Memory B cell (primary cell): ENCODE measurements at regions not wholly inside any gene's neighbourhood (a gene's known extent, or its start where the extent isn't known, plus 50 kb on each side); places are given as distances from the start of the nearest gene placed in this dataset.

ENCODE experiments used
- ATAC-seq: fragments of 150-1000 bp; cut with Tn5 transposase; 2 replicates; pipeline ENCODE4 v1.10.0; 2021; ENCODE audit warnings: low read depth, mild to moderate bottlenecking, moderate library complexity
- DNase-seq, 2 donors: peaks; one replicate each; pipeline ENCODE4 v3.0.0; 2022; ENCODE audit warnings: low spot score in 2 of 2
- H3K27ac Mint-ChIP-seq: one replicate; pipeline ENCODE4 v1.8.0; 2022; ENCODE audit warnings: mild to moderate bottlenecking, moderate library complexity, mixed read lengths
- H3K27me3 Mint-ChIP-seq: one replicate; pipeline ENCODE4 v1.8.0; 2022; ENCODE audit warnings: mixed read lengths
- H3K36me3 Mint-ChIP-seq: one replicate; pipeline ENCODE4 v1.8.0; 2022; ENCODE audit warnings: mild to moderate bottlenecking, mixed read lengths
- H3K4me1 Mint-ChIP-seq: one replicate; pipeline ENCODE4 v1.8.0; 2022; ENCODE audit warnings: mixed read lengths
- H3K4me3 Mint-ChIP-seq: one replicate; pipeline ENCODE4 v1.8.0; 2022; ENCODE audit warnings: mild to moderate bottlenecking, moderate library complexity, mixed read lengths
- H3K9me3 Mint-ChIP-seq: one replicate; pipeline ENCODE4 v1.8.0; 2022; ENCODE audit warnings: mixed read lengths

GRCh38 chr12:93184672-93185368 is 192.9 kb upstream of the NUDT4 start:
- H3K27me3 Mint-ChIP-seq: no peaks in the 10 kb centered on the region
- H3K36me3 Mint-ChIP-seq: no peaks in the 10 kb centered on the region
- H3K27ac Mint-ChIP-seq: peak overlapping the region; percentile 94
- H3K4me3 Mint-ChIP-seq: peak overlapping the region; percentile 76
- H3K4me1 Mint-ChIP-seq: peaks cover 41% of the 10 kb centered on the region
- DNase-seq: no peak
- H3K9me3 Mint-ChIP-seq: no peaks in the 10 kb centered on the region
- peak; percentile 15 for ATAC-seq

DNA sequence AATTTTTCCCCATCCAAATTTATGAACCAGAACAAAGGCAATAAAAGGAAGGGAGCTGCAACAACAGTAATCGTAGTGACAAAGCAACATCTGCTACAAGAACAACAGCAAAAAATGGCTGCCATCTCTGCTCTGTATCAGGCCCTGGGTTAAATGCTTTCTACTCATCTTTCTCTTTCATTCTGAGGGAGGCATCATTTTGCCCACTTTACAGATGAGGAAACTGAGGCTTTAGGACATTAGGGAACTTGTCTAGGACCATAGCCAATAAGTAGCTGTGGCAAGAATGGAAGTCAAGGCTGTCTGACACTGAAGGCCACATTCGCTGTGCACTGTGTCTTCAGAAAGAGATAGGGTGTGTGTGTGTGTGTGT is 192.4 kb upstream of the NUDT4 start:
- Mint-ChIP-seq H3K36me3 (no peaks in the 10 kb centered on the region), H3K27me3 (no peaks in the 10 kb centered on the region), H3K27ac (peak overlapping the region; percentile 94), H3K4me3 (no peak overlapping the region), H3K4me1 (peaks cover 41% of the 10 kb centered on the region), H3K9me3 (no peaks in the 10 kb centered on the region)
- ATAC-seq (no peak), DNase-seq (no peak)

DNA sequence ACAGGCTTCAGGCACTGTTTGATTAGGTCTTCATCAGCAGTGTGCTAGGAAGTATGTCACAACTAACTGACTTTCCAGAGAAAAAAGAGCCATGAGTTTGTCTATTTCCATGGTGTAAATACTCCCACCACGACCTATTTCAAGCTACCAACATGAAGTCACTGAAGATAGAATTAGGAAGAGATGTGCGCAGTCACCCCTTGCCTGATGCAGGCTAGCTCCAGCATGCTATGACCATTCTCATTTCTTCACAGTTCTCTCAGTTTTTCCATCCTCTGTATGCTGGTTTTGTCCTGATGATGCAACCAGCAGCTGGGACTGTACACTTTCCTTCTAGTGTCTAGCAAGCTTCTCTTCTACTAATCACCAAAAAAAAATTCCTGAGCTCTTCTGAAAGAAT is 191.6 kb upstream of the NUDT4 start:
- Mint-ChIP-seq H3K27ac (no peak overlapping the region), H3K27me3 (no peaks in the 10 kb centered on the region), H3K4me1 (peaks cover 36% of the 10 kb centered on the region), H3K4me3 (no peak overlapping the region), H3K36me3 (no peaks in the 10 kb centered on the region), H3K9me3 (no peaks in the 10 kb centered on the region)
- ATAC-seq (no peak), DNase-seq (no peak)

GRCh38 chr12:93186621-93187020 is 191.1 kb upstream of the NUDT4 start:
- no peak for DNase-seq
- H3K36me3 Mint-ChIP-seq: no peaks in the 10 kb centered on the region
- no peak overlapping the region for H3K4me3 Mint-ChIP-seq
- H3K27me3 Mint-ChIP-seq: no peaks in the 10 kb centered on the region
- H3K27ac Mint-ChIP-seq: no peak overlapping the region
- peaks cover 32% of the 10 kb centered on the region for H3K4me1 Mint-ChIP-seq
- H3K9me3 Mint-ChIP-seq: no peaks in the 10 kb centered on the region
- no peak for ATAC-seq

GRCh38 chr12:93191423-93191822 is 186.3 kb upstream of the NUDT4 start:
- Mint-ChIP-seq H3K27me3 (no peaks in the 10 kb centered on the region), H3K4me1 (peaks cover 3% of the 10 kb centered on the region), H3K9me3 (peaks cover 5% of the 10 kb centered on the region), H3K27ac (no peak overlapping the region), H3K4me3 (no peak overlapping the region), H3K36me3 (peaks cover 5% of the 10 kb centered on the region)
- DNase-seq (no peak), ATAC-seq (no peak)

- Mint-ChIP-seq H3K9me3 (peaks cover 5% of the 10 kb centered on the region), H3K27ac (no peak overlapping the region), H3K36me3 (peaks cover 5% of the 10 kb centered on the region), H3K4me1 (peaks cover 3% of the 10 kb centered on the region), H3K4me3 (no peak overlapping the region), H3K27me3 (no peaks in the 10 kb centered on the region)
- DNase-seq: no peak
- no peak for ATAC-seq
Observed at GRCh38 chr12:93191956-93192355, 185.8 kb upstream of the NUDT4 start.

DNA sequence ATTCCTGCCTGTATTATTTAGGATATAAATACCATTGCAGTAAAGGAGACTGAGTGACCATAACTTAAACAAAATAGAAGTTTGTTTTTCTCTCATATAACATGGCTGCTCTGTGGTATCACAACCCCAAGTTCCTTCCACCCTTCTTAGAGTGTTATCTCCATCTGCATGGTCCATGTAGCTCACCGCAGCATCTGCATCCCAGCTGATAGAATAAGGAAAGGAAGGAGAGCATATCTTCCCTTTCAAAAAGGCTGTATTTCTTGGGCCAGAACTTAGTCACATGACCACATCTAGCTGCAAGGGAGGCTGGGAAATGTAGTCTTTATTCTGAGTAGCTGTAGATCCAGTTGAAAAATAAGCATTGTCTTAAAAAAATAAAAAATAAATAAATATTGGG is 184.8 kb upstream of the NUDT4 start:
- H3K36me3 Mint-ChIP-seq: peaks cover 5% of the 10 kb centered on the region
- DNase-seq (no peak), ATAC-seq (no peak)
- no peak overlapping the region for H3K27ac Mint-ChIP-seq
- no peak overlapping the region for H3K4me3 Mint-ChIP-seq
- no peaks in the 10 kb centered on the region for H3K4me1 Mint-ChIP-seq
- peaks cover 5% of the 10 kb centered on the region for H3K9me3 Mint-ChIP-seq
- H3K27me3 Mint-ChIP-seq: peaks cover 2% of the 10 kb centered on the region

GRCh38 chr12:93195511-93195910 is 182.2 kb upstream of the NUDT4 start:
- ATAC-seq: no peak
- Mint-ChIP-seq H3K36me3 (peaks cover 5% of the 10 kb centered on the region), H3K4me1 (peaks cover 3% of the 10 kb centered on the region), H3K4me3 (no peak overlapping the region), H3K9me3 (peaks cover 5% of the 10 kb centered on the region), H3K27me3 (peaks cover 3% of the 10 kb centered on the region), H3K27ac (no peak overlapping the region)
- DNase-seq: no peak

DNA sequence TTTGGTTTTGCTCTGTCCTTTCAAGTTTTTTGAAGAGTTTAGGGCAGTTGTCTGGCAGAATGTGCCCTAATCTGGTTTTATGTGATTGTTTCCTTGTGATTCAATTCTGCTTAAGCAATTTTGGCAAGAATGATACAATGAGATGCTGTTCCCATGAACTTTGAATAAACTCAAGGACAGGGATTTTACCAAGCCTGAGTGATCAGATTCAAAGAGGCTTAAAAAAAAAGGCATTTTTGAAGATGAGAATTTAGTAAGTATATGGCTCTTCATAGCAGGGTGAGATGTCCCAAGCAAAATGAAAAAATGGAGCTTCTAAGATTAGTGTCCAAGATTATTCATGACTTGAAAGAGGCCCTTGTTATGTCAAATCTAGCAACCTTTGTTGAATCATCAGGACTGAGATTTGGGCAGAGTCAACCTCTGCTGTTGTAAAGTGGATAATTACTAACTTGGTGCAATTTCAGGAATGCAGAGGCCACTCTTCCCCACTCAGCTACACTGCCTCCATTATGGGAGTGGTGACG is 180.6 kb upstream of the NUDT4 start:
- DNase-seq (no peak), ATAC-seq (no peak)
- peaks cover 5% of the 10 kb centered on the region for H3K9me3 Mint-ChIP-seq
- H3K27me3 Mint-ChIP-seq: peaks cover 3% of the 10 kb centered on the region
- peaks cover 5% of the 10 kb centered on the region for H3K36me3 Mint-ChIP-seq
- H3K4me3 Mint-ChIP-seq: no peak overlapping the region
- no peak overlapping the region for H3K27ac Mint-ChIP-seq
- H3K4me1 Mint-ChIP-seq: peaks cover 7% of the 10 kb centered on the region

- Mint-ChIP-seq H3K36me3 (peaks cover 4% of the 10 kb centered on the region), H3K4me1 (peaks cover 10% of the 10 kb centered on the region), H3K4me3 (no peak overlapping the region), H3K27ac (no peak overlapping the region), H3K27me3 (peaks cover 3% of the 10 kb centered on the region), H3K9me3 (peaks cover 6% of the 10 kb centered on the region)
- ATAC-seq: no peak
- DNase-seq: no peak
Observed at GRCh38 chr12:93198086-93198485, 179.6 kb upstream of the NUDT4 start.

DNA sequence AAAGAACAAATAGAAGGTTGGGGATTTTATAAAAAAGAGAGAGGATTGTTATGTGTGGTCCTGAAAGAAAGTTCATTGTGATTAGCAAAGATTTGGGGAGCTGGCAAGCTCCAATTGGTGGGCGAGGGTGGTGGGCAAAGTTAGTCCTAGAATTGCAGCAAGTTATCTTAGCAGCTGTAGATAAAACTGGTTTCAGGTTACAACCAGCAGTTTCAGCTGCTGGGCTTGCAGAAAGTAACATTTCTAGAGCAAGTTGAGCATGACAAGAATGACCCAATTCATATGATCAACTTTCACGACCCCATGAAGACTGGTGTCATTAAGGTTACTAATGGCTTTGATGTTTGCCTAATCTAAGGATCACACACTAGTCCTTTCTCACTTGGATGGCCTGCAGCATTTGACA is 177.9 kb upstream of the NUDT4 start:
- Mint-ChIP-seq H3K27ac (no peak overlapping the region), H3K4me3 (no peak overlapping the region), H3K27me3 (peaks cover 3% of the 10 kb centered on the region), H3K36me3 (peaks cover 2% of the 10 kb centered on the region), H3K4me1 (peaks cover 10% of the 10 kb centered on the region), H3K9me3 (peaks cover 2% of the 10 kb centered on the region)
- ATAC-seq: no peak
- no peak for DNase-seq

- Mint-ChIP-seq H3K4me1 (peaks cover 10% of the 10 kb centered on the region), H3K36me3 (peaks cover 2% of the 10 kb centered on the region), H3K9me3 (peaks cover 2% of the 10 kb centered on the region), H3K4me3 (no peak overlapping the region), H3K27ac (no peak overlapping the region), H3K27me3 (peaks cover 3% of the 10 kb centered on the region)
- DNase-seq (no peak), ATAC-seq (no peak)
Observed at GRCh38 chr12:93200291-93200917, 177.3 kb upstream of the NUDT4 start.

GRCh38 chr12:93201990-93202389 is 175.7 kb upstream of the NUDT4 start:
- peaks cover 2% of the 10 kb centered on the region for H3K9me3 Mint-ChIP-seq
- H3K4me3 Mint-ChIP-seq: no peak overlapping the region
- peaks cover 2% of the 10 kb centered on the region for H3K36me3 Mint-ChIP-seq
- DNase-seq (no peak), ATAC-seq (no peak)
- peaks cover 3% of the 10 kb centered on the region for H3K27me3 Mint-ChIP-seq
- peaks cover 10% of the 10 kb centered on the region for H3K4me1 Mint-ChIP-seq
- no peak overlapping the region for H3K27ac Mint-ChIP-seq

DNA sequence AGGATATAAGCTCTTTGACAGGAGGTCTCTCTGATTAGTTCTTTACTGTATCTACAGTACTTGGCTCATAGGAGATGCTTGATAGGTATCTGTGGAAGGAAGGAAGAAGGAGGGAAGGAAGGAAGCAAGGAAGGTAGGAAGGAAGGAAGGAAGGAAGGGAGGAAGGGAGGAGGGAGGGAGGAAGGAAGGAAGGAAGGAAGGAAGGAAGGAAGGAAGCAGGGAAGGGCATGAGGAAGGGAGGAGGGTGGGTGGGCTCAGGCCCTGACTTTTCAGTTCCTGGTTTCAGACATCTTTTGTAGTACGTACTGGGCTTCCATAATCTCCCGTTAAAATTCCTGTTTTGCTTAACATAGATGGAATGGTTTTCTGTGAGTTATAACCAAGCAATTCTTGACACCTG is 175.0 kb upstream of the NUDT4 start:
- H3K9me3 Mint-ChIP-seq: peaks cover 2% of the 10 kb centered on the region
- H3K4me3 Mint-ChIP-seq: no peak overlapping the region
- H3K36me3 Mint-ChIP-seq: peaks cover 2% of the 10 kb centered on the region
- H3K27me3 Mint-ChIP-seq: peaks cover 2% of the 10 kb centered on the region
- no peak for DNase-seq
- no peak for ATAC-seq
- H3K4me1 Mint-ChIP-seq: peaks cover 11% of the 10 kb centered on the region
- H3K27ac Mint-ChIP-seq: no peak overlapping the region

DNA sequence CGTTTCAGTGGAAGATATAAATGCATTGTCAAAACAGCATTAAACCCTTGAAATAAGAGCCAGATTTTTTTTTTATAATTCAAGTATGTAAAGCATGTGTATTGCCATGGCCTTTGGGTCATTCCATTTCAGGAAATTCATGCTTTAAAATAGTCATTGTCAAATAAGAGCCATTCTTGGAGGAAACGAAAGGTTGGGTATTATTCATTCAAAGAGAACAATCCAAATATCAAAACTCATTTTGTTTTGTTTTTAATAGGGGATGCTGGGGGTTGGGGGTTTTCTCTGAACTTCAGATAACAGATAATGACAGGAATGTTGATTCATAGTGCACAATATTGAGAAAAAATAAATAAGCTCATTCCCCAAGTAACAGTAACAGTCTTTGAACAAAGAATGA is 174.4 kb upstream of the NUDT4 start:
- H3K9me3 Mint-ChIP-seq: peaks cover 2% of the 10 kb centered on the region
- peaks cover 12% of the 10 kb centered on the region for H3K4me1 Mint-ChIP-seq
- H3K36me3 Mint-ChIP-seq: peaks cover 2% of the 10 kb centered on the region
- ATAC-seq: no peak
- H3K4me3 Mint-ChIP-seq: no peak overlapping the region
- DNase-seq: no peak
- H3K27me3 Mint-ChIP-seq: peaks cover 1% of the 10 kb centered on the region
- H3K27ac Mint-ChIP-seq: no peak overlapping the region
